Trophoblast cell (in vitro differentiated cells and primary cell): ENCODE measurements at regions not wholly inside any gene's neighbourhood (a gene's known extent, or its start where the extent isn't known, plus 50 kb on each side); places are given as distances from the start of the nearest gene placed in this dataset.

Experiments used
- DNase-seq, 2 donors: peaks; one replicate each; pipeline ENCODE4 v3.0.0-alpha.2; 2016
- H2AFZ ChIP-seq: 2 replicates; pipeline ENCODE4 v1.6.1; 2013; ENCODE audit warnings: low read length, moderate library complexity, mild to moderate bottlenecking; ENCODE audit not compliant: insufficient read depth, poor library complexity
- H2AK5ac ChIP-seq: 2 replicates; pipeline ENCODE4 v1.6.1; 2013; ENCODE audit warnings: mild to moderate bottlenecking, low read length
- H2BK120ac ChIP-seq: 2 replicates; pipeline ENCODE4 v1.6.1; 2013; ENCODE audit warnings: low read length, mild to moderate bottlenecking, moderate library complexity; ENCODE audit not compliant: insufficient read depth, poor library complexity
- H2BK12ac ChIP-seq: 2 replicates; pipeline ENCODE4 v1.6.1; 2013; ENCODE audit warnings: mild to moderate bottlenecking, low read length, moderate library complexity
- H2BK5ac ChIP-seq: 2 replicates; pipeline ENCODE4 v1.6.1; 2013; ENCODE audit warnings: low read length, low read depth, moderate library complexity, mild to moderate bottlenecking; ENCODE audit not compliant: poor library complexity
- H3K14ac ChIP-seq: 2 replicates; pipeline ENCODE4 v1.6.1; 2013; ENCODE audit warnings: mild to moderate bottlenecking, low read length
- H3K18ac ChIP-seq: 2 replicates; pipeline ENCODE4 v1.6.1; 2013; ENCODE audit warnings: mild to moderate bottlenecking, low read length
- H3K23ac ChIP-seq: 2 replicates; pipeline ENCODE4 v1.6.1; 2013; ENCODE audit warnings: low read length
- H3K27ac ChIP-seq: 2 replicates; pipeline ENCODE4 v1.5.1; 2013; ENCODE audit warnings: low read depth, mild to moderate bottlenecking, inconsistent platforms, low read length, moderate library complexity
- H3K27me3 ChIP-seq: 2 replicates; pipeline ENCODE4 v1.6.1; 2013; ENCODE audit warnings: inconsistent platforms, mild to moderate bottlenecking, low read length, moderate library complexity; ENCODE audit not compliant: insufficient read depth
- H3K36me3 ChIP-seq, 2 experiments: 1 replicate in 1 of 2; 2 replicates in 1 of 2; pipeline ENCODE4 v1.6.1; 2013; ENCODE audit warnings: low read length in 2 of 2, mild to moderate bottlenecking in 2 of 2, moderate library complexity in 1 of 2; ENCODE audit not compliant: insufficient read depth in 2 of 2, control insufficient read depth in 1 of 2
- H3K4ac ChIP-seq: 2 replicates; pipeline ENCODE4 v1.6.1; 2013; ENCODE audit warnings: low read depth, mild to moderate bottlenecking, low read length, moderate library complexity
- H3K4me1 ChIP-seq, 2 experiments: 1 replicate in 1 of 2; 2 replicates in 1 of 2; pipeline ENCODE4 v1.6.1; 2013; ENCODE audit warnings: low read length in 2 of 2, mild to moderate bottlenecking in 2 of 2, moderate library complexity in 1 of 2; ENCODE audit not compliant: insufficient read depth in 2 of 2, control insufficient read depth in 1 of 2
- H3K4me2 ChIP-seq: 2 replicates; pipeline ENCODE4 v1.6.1; 2013; ENCODE audit warnings: inconsistent platforms, mild to moderate bottlenecking, low read length, moderate library complexity
- H3K4me3 ChIP-seq: 2 replicates; pipeline ENCODE4 v1.5.1; 2013; ENCODE audit warnings: mild to moderate bottlenecking, low read depth, low read length, inconsistent platforms
- H3K79me1 ChIP-seq: one replicate; pipeline ENCODE4 v1.6.1; 2013; ENCODE audit warnings: low read length
- H3K79me2 ChIP-seq: 2 replicates; pipeline ENCODE4 v1.6.1; 2013; ENCODE audit warnings: low read length, mild to moderate bottlenecking; ENCODE audit not compliant: control insufficient read depth, insufficient read depth, poor library complexity
- H3K9ac ChIP-seq: 2 replicates; pipeline ENCODE4 v1.6.1; 2013; ENCODE audit warnings: mild to moderate bottlenecking, low read length
- H3K9me3 ChIP-seq: 2 replicates; pipeline ENCODE4 v1.6.1; 2013; ENCODE audit warnings: low read depth, mild to moderate bottlenecking, control low read depth, inconsistent platforms, low read length; ENCODE audit not compliant: insufficient read depth
- H4K12ac ChIP-seq: 2 replicates; pipeline ENCODE4 v1.6.1; 2013; ENCODE audit warnings: low read depth, mild to moderate bottlenecking, low read length, moderate library complexity
- H4K8ac ChIP-seq: 2 replicates; pipeline ENCODE4 v1.6.1; 2013; ENCODE audit warnings: low read depth, mild to moderate bottlenecking, low read length, moderate library complexity
- H4K91ac ChIP-seq: one replicate; pipeline ENCODE4 v1.6.1; 2013; ENCODE audit warnings: low read depth, mild to moderate bottlenecking, low read length, moderate library complexity
- whole genome bisulfite sequencing: extraction: QIAGEN DNeasy Blood & Tissue Kit; methylation state at CpG from one replicate; pipeline ENCODE4 v1.1.7; 2013; ENCODE audit warnings: missing lambda C conversion rate; ENCODE audit not compliant: insufficient read length, insufficient coverage; ENCODE audit errors: extremely low coverage; 5-methylcytosine and 5-hydroxymethylcytosine counted together

DNA sequence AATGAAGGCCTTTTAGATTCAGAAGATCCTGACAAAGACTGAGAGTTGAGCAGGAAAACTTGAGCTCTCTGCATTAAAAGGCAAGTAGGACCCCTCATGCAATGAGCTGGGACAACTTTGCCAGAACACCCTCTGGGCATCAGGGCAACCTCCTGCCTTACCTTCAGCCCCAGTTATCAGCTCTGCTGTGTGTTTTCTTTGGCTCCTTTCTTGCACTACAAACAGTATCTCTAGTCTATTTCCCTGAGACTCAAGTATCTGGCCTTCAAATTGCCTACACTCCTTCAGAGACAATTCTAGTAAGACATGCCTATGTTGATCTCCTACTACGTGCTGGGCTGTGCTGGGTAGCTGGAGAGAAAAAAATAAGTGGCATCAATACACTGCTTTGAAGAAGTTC is 192.2 kb downstream of the MID1IP1 start:
- no peak overlapping the region for H3K4ac ChIP-seq
- H4K91ac ChIP-seq: no peak overlapping the region
- WGBS: no CpG with 5 or more reads among the region's 1 CpG
- no peak overlapping the region for H3K4me2 ChIP-seq
- no peak overlapping the region for H3K23ac ChIP-seq
- H3K14ac ChIP-seq: no peak overlapping the region
- H3K18ac ChIP-seq: no peak overlapping the region
- H3K79me2 ChIP-seq: no peaks in the 10 kb centered on the region
- no peak overlapping the region for H3K4me3 ChIP-seq
- H4K8ac ChIP-seq: no peak overlapping the region
- no peak overlapping the region for H2BK120ac ChIP-seq
- H2BK12ac ChIP-seq: no peak overlapping the region
- H3K4me1 ChIP-seq: peaks cover 0 to 2% of the 10 kb centered on the region in 2 experiments
- H2AFZ ChIP-seq: no peak overlapping the region
- no peak overlapping the region for H2BK5ac ChIP-seq
- H3K9me3 ChIP-seq: no peaks in the 10 kb centered on the region
- no peak overlapping the region for H3K27ac ChIP-seq
- H3K27me3 ChIP-seq: no peaks in the 10 kb centered on the region
- no peak overlapping the region for H3K9ac ChIP-seq
- no peak overlapping the region for H2AK5ac ChIP-seq
- no peaks in the 10 kb centered on the region for H3K36me3 ChIP-seq
- no peak for DNase-seq
- H4K12ac ChIP-seq: no peak overlapping the region
- H3K79me1 ChIP-seq: no peaks in the 10 kb centered on the region

DNA sequence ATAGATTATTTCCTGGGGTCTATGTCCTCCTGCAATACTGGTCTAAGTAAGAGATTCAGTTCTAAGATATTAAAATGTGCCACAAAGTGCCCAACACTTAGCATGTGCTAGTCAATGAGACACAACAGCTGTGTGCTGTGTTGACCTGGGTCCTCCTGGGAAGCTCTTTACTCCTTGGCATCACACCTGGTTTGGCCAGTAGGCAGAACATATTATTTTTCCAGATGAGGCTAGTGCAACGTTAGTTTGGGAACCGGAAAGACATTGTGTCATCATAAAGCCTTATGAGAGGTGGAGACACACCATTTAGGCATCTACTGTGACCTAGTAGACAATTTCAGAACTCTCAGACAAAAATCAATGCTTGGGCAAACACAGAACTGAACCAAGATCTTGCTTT is 197.8 kb downstream of the MID1IP1 start:
- WGBS: no CpG with 5 or more reads among the region's 2 CpGs
- no peak overlapping the region for H3K14ac ChIP-seq
- H2AK5ac ChIP-seq: no peak overlapping the region
- H3K4me3 ChIP-seq: no peak overlapping the region
- H2BK5ac ChIP-seq: no peak overlapping the region
- no peaks in the 10 kb centered on the region for H3K27me3 ChIP-seq
- H3K23ac ChIP-seq: no peak overlapping the region
- no peak overlapping the region for H2BK12ac ChIP-seq
- no peak overlapping the region for H4K8ac ChIP-seq
- H3K9me3 ChIP-seq: no peaks in the 10 kb centered on the region
- no peak overlapping the region for H3K9ac ChIP-seq
- H3K36me3 ChIP-seq: no peaks in the 10 kb centered on the region
- H3K79me2 ChIP-seq: no peaks in the 10 kb centered on the region
- H4K12ac ChIP-seq: no peak overlapping the region
- DNase-seq: no peak
- no peaks in the 10 kb centered on the region for H3K4me1 ChIP-seq
- H3K79me1 ChIP-seq: no peaks in the 10 kb centered on the region
- no peak overlapping the region for H4K91ac ChIP-seq
- no peak overlapping the region for H3K18ac ChIP-seq
- no peak overlapping the region for H2BK120ac ChIP-seq
- H3K4ac ChIP-seq: no peak overlapping the region
- no peak overlapping the region for H3K27ac ChIP-seq
- no peak overlapping the region for H3K4me2 ChIP-seq
- no peak overlapping the region for H2AFZ ChIP-seq

DNA sequence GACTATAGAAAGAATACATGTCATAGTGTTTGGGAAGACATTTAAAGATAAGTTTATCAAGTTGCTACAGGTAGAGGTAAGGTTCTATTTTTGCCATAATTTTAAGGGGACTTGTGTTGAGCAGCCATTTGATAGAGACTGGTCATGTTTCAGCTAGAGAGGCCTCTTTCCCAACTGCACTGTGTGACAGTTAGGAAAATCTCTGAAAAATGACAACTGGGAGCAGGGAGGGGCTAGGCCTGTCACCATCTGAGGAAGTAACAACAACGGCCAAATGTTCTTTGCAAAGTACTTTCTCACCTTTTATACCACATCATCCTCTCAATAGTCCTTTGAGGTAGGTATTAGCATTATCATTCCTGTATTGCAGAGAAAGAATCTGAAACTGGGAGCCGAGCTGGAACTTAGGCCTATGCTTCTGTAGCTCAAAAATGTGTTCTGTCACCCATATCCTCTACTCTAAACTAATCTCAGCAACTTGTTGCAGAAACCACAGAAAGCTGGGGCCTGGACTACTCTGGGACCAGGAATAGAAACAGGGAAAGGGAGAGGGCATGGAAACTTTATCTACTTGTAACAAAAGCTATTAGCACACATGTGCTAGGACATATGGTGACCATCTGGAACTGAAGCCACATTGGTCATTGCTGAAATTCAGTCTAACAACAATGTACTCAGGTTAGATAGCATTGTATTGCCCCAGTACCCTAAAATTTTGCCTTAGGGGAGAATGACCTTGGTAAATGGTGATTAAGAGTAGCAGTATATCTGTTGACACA is 198.9 kb downstream of the MID1IP1 start:
- Histone ChIP-seq H3K79me2 (no peaks in the 10 kb centered on the region), H3K9me3 (no peaks in the 10 kb centered on the region), H3K4me3 (no peak overlapping the region), H2BK5ac (no peak overlapping the region), H3K4ac (no peak overlapping the region), H2AFZ (no peak overlapping the region), H3K9ac (no peak overlapping the region), H3K4me2 (no peak overlapping the region), H3K4me1 (peaks cover 0 to 1% of the 10 kb centered on the region in 2 experiments), H4K8ac (no peak overlapping the region), H2BK12ac (no peak overlapping the region), H3K14ac (no peak overlapping the region), H4K12ac (no peak overlapping the region), H3K23ac (no peak overlapping the region), H3K27me3 (no peaks in the 10 kb centered on the region), H3K18ac (no peak overlapping the region), H2AK5ac (no peak overlapping the region), H3K79me1 (no peaks in the 10 kb centered on the region), H3K36me3 (no peaks in the 10 kb centered on the region), H3K27ac (no peak overlapping the region), H2BK120ac (no peak overlapping the region), H4K91ac (no peak overlapping the region)
- WGBS: no CpG with 5 or more reads among the region's 2 CpGs
- DNase-seq: no peak

DNA sequence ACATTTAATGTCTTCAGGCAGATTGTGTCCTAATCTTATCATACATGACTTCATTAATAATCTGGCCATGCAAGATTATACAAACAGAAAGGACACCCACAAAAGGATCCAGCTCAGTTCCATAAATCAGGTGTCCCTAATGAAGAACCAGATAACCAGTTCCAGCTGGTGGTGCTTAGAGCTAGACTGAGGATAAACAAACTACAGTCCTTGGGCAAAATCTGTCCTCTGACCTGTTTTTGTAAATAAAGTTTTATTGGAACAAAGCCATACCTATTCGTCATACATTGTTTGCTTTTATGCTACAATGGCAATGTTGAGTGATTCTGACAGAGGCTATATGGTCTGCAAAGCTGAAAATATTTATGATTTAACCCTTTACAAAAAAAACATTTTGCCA is 199.5 kb downstream of the MID1IP1 start:
- Histone ChIP-seq H4K91ac (no peak overlapping the region), H3K14ac (no peak overlapping the region), H3K27ac (no peak overlapping the region), H4K12ac (no peak overlapping the region), H2BK120ac (no peak overlapping the region), H2BK5ac (no peak overlapping the region), H4K8ac (no peak overlapping the region), H2AFZ (no peak overlapping the region), H3K23ac (no peak overlapping the region), H3K4me3 (no peak overlapping the region), H3K4me1 (peaks cover 0 to 2% of the 10 kb centered on the region in 2 experiments), H3K79me1 (no peaks in the 10 kb centered on the region), H3K4ac (no peak overlapping the region), H3K27me3 (no peaks in the 10 kb centered on the region), H3K9me3 (no peaks in the 10 kb centered on the region), H3K18ac (no peak overlapping the region), H2AK5ac (no peak overlapping the region), H2BK12ac (no peak overlapping the region), H3K4me2 (no peak overlapping the region), H3K36me3 (no peaks in the 10 kb centered on the region), H3K9ac (no peak overlapping the region), H3K79me2 (no peaks in the 10 kb centered on the region)
- WGBS: no CpG with 5 or more reads among the region's 1 CpG
- no peak for DNase-seq
